ENCODE measurements at regions not wholly inside any gene's neighbourhood (a gene's known extent, or its start where the extent isn't known, plus 50 kb on each side); places are given as distances from the start of the nearest gene placed in this dataset.

GRCh38 chr9:22210262-22210661 is 201.2 kb upstream of the CDKN2B start:
- TF ChIP-seq CTCF (IDR thresholded peaks at IDR 0.05) (no peak), POLR2A (IDR thresholded peaks at IDR 0.05) (no peak)

All from thyroid gland (tissue), 4 donors.